ENCODE measurements at regions not wholly inside any gene's neighbourhood (a gene's known extent, or its start where the extent isn't known, plus 50 kb on each side); places are given as distances from the start of the nearest gene placed in this dataset.

DNA sequence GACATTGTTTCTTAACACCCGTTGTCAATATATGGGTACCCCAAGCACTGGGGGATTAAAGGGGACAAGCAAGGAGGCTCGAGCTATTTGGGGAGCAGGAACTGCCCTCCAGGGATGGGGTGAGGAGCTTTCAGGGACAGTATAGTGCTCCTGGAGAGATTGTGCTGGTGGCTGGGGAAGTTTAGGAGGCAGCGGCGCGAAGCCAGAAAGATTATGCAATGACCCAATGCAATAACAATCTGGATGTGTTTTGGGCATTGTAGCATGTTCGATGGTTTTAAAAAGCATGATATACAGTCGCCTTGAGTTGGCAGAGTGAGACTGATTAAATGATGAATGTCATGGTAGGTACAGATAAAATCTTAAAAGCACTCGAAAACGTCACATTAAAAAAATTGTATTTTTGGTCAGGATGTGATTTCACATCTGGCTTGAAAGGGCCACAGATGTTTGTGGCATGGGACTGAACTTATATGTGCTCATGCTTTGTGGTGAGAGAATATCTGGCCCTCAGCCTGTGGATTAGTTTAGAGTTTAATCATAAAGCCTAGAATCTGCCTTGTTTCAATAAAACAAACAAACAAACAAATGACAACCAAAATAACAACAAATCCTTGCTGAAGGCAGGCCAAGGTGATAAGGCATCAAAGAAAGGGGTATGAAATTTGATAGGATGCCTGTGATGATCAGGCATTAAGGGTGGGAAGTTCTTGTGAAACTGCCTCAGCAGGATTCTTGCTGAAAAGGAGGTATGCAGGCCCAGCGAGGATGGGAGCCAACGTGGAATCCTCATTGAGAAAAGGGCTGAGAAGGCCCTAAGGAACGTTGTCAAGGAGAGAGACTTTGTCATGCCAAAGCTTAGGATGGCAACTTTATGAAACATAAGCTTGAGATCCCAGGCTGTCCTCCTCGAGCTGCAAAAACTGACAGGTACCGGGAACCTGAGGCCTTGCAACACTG lies 417.1 kb upstream of the KLF6 start:
- H3K4me3 ChIP-seq: no peak overlapping the region
- TF ChIP-seq POLR2A (IDR thresholded peaks at IDR 0.05) (no peak), POLR2AphosphoS5 (IDR thresholded peaks at IDR 0.05) (no peak)
- TF ChIP-seq, protein P1, sequence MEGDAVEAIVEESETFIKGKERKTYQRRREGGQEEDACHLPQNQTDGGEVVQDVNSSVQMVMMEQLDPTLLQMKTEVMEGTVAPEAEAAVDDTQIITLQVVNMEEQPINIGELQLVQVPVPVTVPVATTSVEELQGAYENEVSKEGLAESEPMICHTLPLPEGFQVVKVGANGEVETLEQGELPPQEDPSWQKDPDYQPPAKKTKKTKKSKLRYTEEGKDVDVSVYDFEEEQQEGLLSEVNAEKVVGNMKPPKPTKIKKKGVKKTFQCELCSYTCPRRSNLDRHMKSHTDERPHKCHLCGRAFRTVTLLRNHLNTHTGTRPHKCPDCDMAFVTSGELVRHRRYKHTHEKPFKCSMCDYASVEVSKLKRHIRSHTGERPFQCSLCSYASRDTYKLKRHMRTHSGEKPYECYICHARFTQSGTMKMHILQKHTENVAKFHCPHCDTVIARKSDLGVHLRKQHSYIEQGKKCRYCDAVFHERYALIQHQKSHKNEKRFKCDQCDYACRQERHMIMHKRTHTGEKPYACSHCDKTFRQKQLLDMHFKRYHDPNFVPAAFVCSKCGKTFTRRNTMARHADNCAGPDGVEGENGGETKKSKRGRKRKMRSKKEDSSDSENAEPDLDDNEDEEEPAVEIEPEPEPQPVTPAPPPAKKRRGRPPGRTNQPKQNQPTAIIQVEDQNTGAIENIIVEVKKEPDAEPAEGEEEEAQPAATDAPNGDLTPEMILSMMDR (IDR thresholded peaks at IDR 0.05 in 8 of 11, conservative IDR thresholded peaks at IDR 0.05 in 3 of 11): no peak
- H3K36me3 ChIP-seq: no peaks in the 10 kb centered on the region
- H3K4me1 ChIP-seq: peaks cover 0 to 1% (median 0%) of the 10 kb centered on the region in 6 donors
- no peaks in the 10 kb centered on the region for H3K9me3 ChIP-seq
- WGBS, 5 donors: 53 to 67% (median 59%) methylated on average over 14 of the region's 14 CpGs
- no peak overlapping the region for H3K27ac ChIP-seq
- H3K27me3 ChIP-seq (replicated peaks in 1 of 7): no peaks in the 10 kb centered on the region
- intact Hi-C loops (cut with DNase I; ENCODE audit: low total_unique reads): no loop called here
- no peak for DNase-seq

DNA sequence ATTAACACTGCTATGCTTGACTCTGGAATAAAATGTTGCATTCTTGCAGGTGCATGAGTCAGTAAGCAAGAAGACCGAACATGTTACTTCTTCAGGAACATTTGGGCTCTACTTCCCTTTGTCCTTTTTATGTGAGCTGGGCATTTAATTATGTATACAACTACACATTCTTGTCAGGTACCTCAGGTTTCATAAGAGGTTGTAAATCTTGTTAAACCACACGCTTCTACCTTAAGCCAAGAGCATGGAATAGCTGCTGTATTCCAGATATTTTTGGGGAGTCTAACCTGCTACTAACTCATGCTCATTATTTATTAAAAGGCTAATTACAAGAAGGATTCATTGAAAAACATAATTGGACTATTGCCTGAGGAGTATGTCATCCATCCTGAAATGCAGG lies 414.2 kb upstream of the KLF6 start:
- H3K4me1 ChIP-seq: peaks cover 0 to 6% (median 1%) of the 10 kb centered on the region in 6 donors
- H3K9me3 ChIP-seq: no peaks in the 10 kb centered on the region
- DNase-seq: no peak
- no peak overlapping the region for H3K4me3 ChIP-seq
- 90 to 94% (median 93%) methylated on average over 2 of the region's 2 CpGs for WGBS, 5 donors
- no peaks in the 10 kb centered on the region for H3K36me3 ChIP-seq
- intact Hi-C loops (cut with DNase I; ENCODE audit: low total_unique reads): no loop called here
- TF ChIP-seq, protein P1 (IDR thresholded peaks at IDR 0.05 in 8 of 11, conservative IDR thresholded peaks at IDR 0.05 in 3 of 11): no peak
- TF ChIP-seq POLR2AphosphoS5 (IDR thresholded peaks at IDR 0.05): no peak
- no peak for TF ChIP-seq POLR2A (IDR thresholded peaks at IDR 0.05)
- no peak overlapping the region for H3K27ac ChIP-seq
- no peaks in the 10 kb centered on the region for H3K27me3 ChIP-seq (replicated peaks in 1 of 7)

DNA sequence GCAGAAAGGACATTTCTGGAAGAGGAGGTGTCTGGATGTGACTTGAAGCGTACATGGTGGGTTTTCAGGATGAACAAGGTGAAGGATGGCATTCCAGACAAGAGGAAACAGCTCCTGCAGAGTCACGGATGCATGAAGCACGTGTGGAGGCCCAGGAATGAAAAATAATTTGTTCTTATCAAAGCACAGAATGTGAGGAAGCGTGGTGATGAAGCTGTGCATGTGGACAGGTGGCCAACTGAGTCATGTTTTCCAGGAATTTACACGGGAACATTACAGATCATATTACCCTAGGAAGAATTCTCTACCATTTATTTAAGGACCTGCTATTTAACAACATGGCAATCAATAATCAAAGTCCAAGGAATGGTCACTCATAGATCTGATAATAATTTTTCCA lies 413.2 kb upstream of the KLF6 start:
- no peaks in the 10 kb centered on the region for H3K9me3 ChIP-seq
- DNase-seq: no peak
- H3K27ac ChIP-seq: no peak overlapping the region
- no peaks in the 10 kb centered on the region for H3K36me3 ChIP-seq
- TF ChIP-seq POLR2A (IDR thresholded peaks at IDR 0.05): no peak
- TF ChIP-seq, protein P1 (IDR thresholded peaks at IDR 0.05 in 8 of 11, conservative IDR thresholded peaks at IDR 0.05 in 3 of 11): no peak
- no peak for TF ChIP-seq POLR2AphosphoS5 (IDR thresholded peaks at IDR 0.05)
- H3K4me1 ChIP-seq: peaks cover 0 to 6% (median 1%) of the 10 kb centered on the region in 6 donors
- no peaks in the 10 kb centered on the region for H3K27me3 ChIP-seq (replicated peaks in 1 of 7)
- WGBS, 5 donors: 79 to 87% (median 83%) methylated on average over 5 of the region's 5 CpGs
- intact Hi-C loops (cut with DNase I; ENCODE audit: low total_unique reads): no loop called here
- no peak overlapping the region for H3K4me3 ChIP-seq

DNA sequence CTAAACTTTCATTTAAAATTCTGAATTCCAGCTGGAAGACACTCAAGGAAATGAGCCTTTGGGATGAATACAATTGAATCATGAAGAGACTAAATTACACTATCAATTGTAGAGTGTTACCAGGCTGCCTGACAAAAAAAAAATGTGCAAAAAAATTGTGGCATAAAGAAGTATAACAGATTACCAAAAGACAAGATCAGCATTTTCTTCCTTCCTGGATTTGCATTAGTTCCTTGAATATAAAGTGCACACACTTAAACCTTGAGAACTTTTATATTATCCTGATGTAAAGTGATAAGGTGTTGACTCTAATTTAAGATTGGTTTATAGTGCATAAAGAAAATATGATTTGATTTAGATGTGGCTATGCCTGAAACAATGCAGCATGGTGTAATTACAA lies 412.7 kb upstream of the KLF6 start:
- no peak overlapping the region for H3K27ac ChIP-seq
- no peak overlapping the region for H3K4me3 ChIP-seq
- TF ChIP-seq POLR2AphosphoS5 (IDR thresholded peaks at IDR 0.05): no peak
- no peak for TF ChIP-seq POLR2A (IDR thresholded peaks at IDR 0.05)
- TF ChIP-seq, protein P1 (IDR thresholded peaks at IDR 0.05 in 8 of 11, conservative IDR thresholded peaks at IDR 0.05 in 3 of 11): no peak
- H3K9me3 ChIP-seq: no peaks in the 10 kb centered on the region
- intact Hi-C loops (cut with DNase I; ENCODE audit: low total_unique reads): no loop called here
- no peaks in the 10 kb centered on the region for H3K36me3 ChIP-seq
- H3K27me3 ChIP-seq (replicated peaks in 1 of 7): no peaks in the 10 kb centered on the region
- H3K4me1 ChIP-seq: peaks cover 0 to 6% (median 1%) of the 10 kb centered on the region in 6 donors
- no peak for DNase-seq
